GM12878 (cell line): ENCODE measurements at regions not wholly inside any gene's neighbourhood (a gene's known extent, or its start where the extent isn't known, plus 50 kb on each side); places are given as distances from the start of the nearest gene placed in this dataset.

Experiments
- ATAC-seq: fragments of 200-7000 bp; cut with Tn5 transposase; 3 replicates; pipeline ENCODE4 v1.9.1; 2020; ENCODE audit warnings: mild to moderate bottlenecking, moderate library complexity
- BruUV-seq: library from RNA; stranded (reverse); fragments of 400-500 nt; replicated peaks from 2 replicates; lab custom pipeline; 2021; lab: Mats Ljungman, UMichigan
- CTCF ChIA-PET: fragments of 300-600 bp; sonication (Branson Sonifier 250); formaldehyde crosslinking; extraction: SDS; loops from one replicate; lab custom pipeline; 2021; ENCODE audit warnings: inconsistent platforms; lab: Yijun Ruan, JAX
- POLR2A ChIA-PET: fragments of 350-600 bp; formaldehyde crosslinking; extraction: SDS; loops from one replicate; lab custom pipeline; 2021; ENCODE audit warnings: inconsistent platforms; lab: Charles Lee
- RAD21 ChIA-PET: fragments of 300-600 bp; sonication (Branson Sonifier 250); formaldehyde crosslinking; loops from one replicate; lab custom pipeline; 2023; ENCODE audit warnings: antibody characterized with exemption; ENCODE audit not compliant: unreplicated experiment; lab: Charles Lee
- SMC1A ChIA-PET: fragments of 300-600 bp; sonication (Branson Sonifier 250); formaldehyde crosslinking; loops from one replicate; lab custom pipeline; 2023; ENCODE audit not compliant: unreplicated experiment, uncharacterized antibody; lab: Charles Lee
- DNase-seq: peaks from one replicate; pipeline ENCODE4 v3.0.0-alpha.2; 2011; ENCODE audit warnings: low read depth, low spot score
- FAIRE-seq: peaks from 3 replicates; lab custom pipeline; 2011; peaks lifted over from hg19 to GRCh38; lab: Jason Lieb, UNC
- H2AFZ ChIP-seq: 2 replicates; pipeline ENCODE4 v1.6.0; 2011; ENCODE audit warnings: low read depth, low read length, control low read depth; ENCODE audit not compliant: control insufficient read depth
- H3K27ac ChIP-seq: 2 replicates; pipeline ENCODE4 v1.5.1; 2011; ENCODE audit warnings: control low read depth; ENCODE audit not compliant: control insufficient read depth, insufficient read depth
- H3K27me3 ChIP-seq, 2 experiments: replicated peaks in 1 of 2; 2 replicates each; pipeline versions ENCODE4 v1.6.0 to v1.6.1; 2011; ENCODE audit warnings: low read length in 1 of 2; ENCODE audit not compliant: control insufficient read depth in 2 of 2, insufficient read depth in 2 of 2
- H3K36me3 ChIP-seq, 2 experiments: 2 replicates each; pipeline ENCODE4 v1.5.1; 2011; ENCODE audit warnings: low read length in 1 of 2; ENCODE audit not compliant: control insufficient read depth in 2 of 2, insufficient read depth in 2 of 2
- H3K4me1 ChIP-seq: 2 replicates; pipeline ENCODE4 v1.6.1; 2011; ENCODE audit warnings: mild to moderate bottlenecking, low read length, moderate library complexity, mixed read lengths; ENCODE audit not compliant: control insufficient read depth, insufficient read depth
- H3K4me2 ChIP-seq: 2 replicates; pipeline ENCODE4 v1.6.0; 2011; ENCODE audit warnings: control low read depth; ENCODE audit not compliant: control insufficient read depth, insufficient read depth
- H3K4me3 ChIP-seq: fragments of 200-600 bp; sonication (generic); 2 replicates; pipeline ENCODE4 v1.5.1; 2016
- H3K79me2 ChIP-seq: 2 replicates; pipeline ENCODE4 v1.6.0; 2011; ENCODE audit warnings: low read length; ENCODE audit not compliant: control insufficient read depth, insufficient read depth
- H3K9ac ChIP-seq: 2 replicates; pipeline ENCODE4 v1.8.0; 2011; ENCODE audit warnings: low read length, control low read depth, mixed read lengths; ENCODE audit not compliant: control insufficient read depth, insufficient read depth
- H3K9me3 ChIP-seq: replicated peaks from 3 replicates; pipeline ENCODE4 v1.5.1; 2011; ENCODE audit warnings: mild to moderate bottlenecking, low read length; ENCODE audit not compliant: control insufficient read depth, insufficient read depth
- H4K20me1 ChIP-seq: 2 replicates; pipeline ENCODE4 v1.6.0; 2011; ENCODE audit not compliant: control insufficient read depth, insufficient read depth
- BMI1 ChIP-seq: fragments of 450-650 bp; IDR thresholded peaks from 2 replicates; pipeline ENCODE4 v1.6.1; 2016; ENCODE audit warnings: mild to moderate bottlenecking, moderate library complexity, borderline replicate concordance
- CEBPB ChIP-seq, 2 experiments: fragments of 150-350 bp in 1 of 2; IDR thresholded peaks; 2 replicates each; pipeline ENCODE4 v1.6.1; 2012 to 2014; ENCODE audit warnings: low read depth in 2 of 2, low read length in 2 of 2, borderline replicate concordance in 1 of 2, inconsistent platforms in 1 of 2
- CTCF ChIP-seq, 3 experiments: IDR thresholded peaks in 2 of 3; conservative IDR thresholded peaks in 1 of 3; 2 replicates each; pipeline ENCODE4 v1.5.1; 2011; ENCODE audit warnings: low read depth in 3 of 3, low read length in 3 of 3, mild to moderate bottlenecking in 3 of 3, control low read depth in 2 of 3, moderate library complexity in 2 of 3, inconsistent platforms in 1 of 3, mixed read lengths in 1 of 3; ENCODE audit not compliant: control insufficient read depth in 2 of 3, insufficient read depth in 1 of 3; ENCODE audit errors: extremely low read depth in 1 of 3
- ETV6 ChIP-seq, 2 experiments: fragments of 450-650 bp in 1 of 2; IDR thresholded peaks in 1 of 2; conservative IDR thresholded peaks in 1 of 2; 2 replicates each; pipeline ENCODE4 v1.6.1; 2014; ENCODE audit warnings: antibody characterized with exemption in 1 of 2, borderline replicate concordance in 1 of 2, low read depth in 1 of 2, mild to moderate bottlenecking in 1 of 2, moderate library complexity in 1 of 2
- HSF1 ChIP-seq: fragments of 150-350 bp; IDR thresholded peaks from 2 replicates; pipeline ENCODE4 v1.6.1; 2014; ENCODE audit warnings: mild to moderate bottlenecking, low read depth, low read length
- IRF4 ChIP-seq: IDR thresholded peaks from 2 replicates; pipeline ENCODE4 v1.6.1; 2011; ENCODE audit warnings: low read depth, low read length
- MYB ChIP-seq: fragments of 150-350 bp; IDR thresholded peaks from 2 replicates; pipeline ENCODE4 v1.6.1; 2014; ENCODE audit warnings: mild to moderate bottlenecking, low read depth, low read length, borderline replicate concordance
- NFIC ChIP-seq: IDR thresholded peaks from 2 replicates; pipeline ENCODE4 v1.6.1; 2012; ENCODE audit warnings: low read depth, mild to moderate bottlenecking, inconsistent platforms, low read length, moderate library complexity
- RBBP5 ChIP-seq: fragments of 200-600 bp; sonication (generic); conservative IDR thresholded peaks from 2 replicates; pipeline ENCODE4 v1.6.1; 2016
- REST ChIP-seq: IDR thresholded peaks from 2 replicates; pipeline ENCODE4 v1.6.1; 2012; ENCODE audit warnings: mild to moderate bottlenecking, low read depth, low read length
- SREBF1 ChIP-seq: IDR thresholded peaks from 2 replicates; pipeline ENCODE4 v1.6.1; 2012; ENCODE audit warnings: mild to moderate bottlenecking, low read length
- SUZ12 ChIP-seq: fragments of 200-600 bp; sonication (generic); IDR thresholded peaks from one replicate; pipeline ENCODE4 v1.6.1; 2018; ENCODE audit warnings: antibody characterized with exemption, mild to moderate bottlenecking; ENCODE audit not compliant: unreplicated experiment
- TCF7 ChIP-seq: IDR thresholded peaks from 2 replicates; pipeline ENCODE4 v1.6.1; 2014; ENCODE audit warnings: antibody characterized with exemption, borderline replicate concordance
- YY1 ChIP-seq: IDR thresholded peaks from 2 replicates; pipeline ENCODE4 v1.6.1; 2011; ENCODE audit warnings: low read depth, mild to moderate bottlenecking, low read length
- WGBS: methylation state at CpG from one replicate; pipeline ENCODE4 v1.1.6; 2016; ENCODE audit warnings: low lambda C conversion rate; ENCODE audit not compliant: insufficient replicate concordance, insufficient coverage; ENCODE audit errors: missing lambda C conversion rate; 5-methylcytosine and 5-hydroxymethylcytosine counted together
- in situ Hi-C: fragments of 300-500 bp; cut with MboI; formaldehyde crosslinking; loops from 9 replicates; pipeline ENCODE4 v1.14.3; 2018; ENCODE audit warnings: mixed read lengths
- intact Hi-C: fragments of 100-400 bp; cut with micrococcal nuclease; formaldehyde crosslinking; loops from one replicate; pipeline ENCODE4 v1.14.2; 2022; ENCODE audit not compliant: unreplicated experiment

- TF ChIP-seq YY1 (no peak), CTCF (IDR thresholded peaks at IDR 0.05 in 2 of 3, conservative IDR thresholded peaks at IDR 0.05 in 1 of 3; ENCODE audit: control insufficient read depth in 2 of 3, extremely low read depth in 1 of 3, insufficient read depth in 1 of 3, low read depth in 3 of 3, low read length in 3 of 3) (no peak), SUZ12 (no peak), TCF7 (no peak)
- TF ChIP-seq, all 136 proteins: peak for 0
Observed at GRCh38 chr6:170010665-170011203, 259.3 kb downstream of the ERMARD start (continued).

GRCh38 chr6:170008294-170008785, 256.9 kb downstream of the ERMARD start:
- Histone ChIP-seq H3K27ac (no peak overlapping the region), H2AFZ (no peak overlapping the region), H3K4me2 (no peak overlapping the region), H3K79me2 (no peaks in the 10 kb centered on the region), H3K36me3 (no peaks in the 10 kb centered on the region), H3K27me3 (no peaks in the 10 kb centered on the region), H3K9ac (no peak overlapping the region), H4K20me1 (no peaks in the 10 kb centered on the region), H3K4me3 (no peak overlapping the region), H3K9me3 (peaks cover 4% of the 10 kb centered on the region; the same call in 2 of the 3 replicates), H3K4me1 (no peaks in the 10 kb centered on the region)
- intact Hi-C loops = no loop called here
- FAIRE-seq (no peak), DNase-seq (no peak), ATAC-seq (no peak)
- in situ Hi-C loops = no loop called here
- RAD21 ChIA-PET = no interaction called here
- SMC1A ChIA-PET = no interaction called here
- no TSS peak for BruUV-seq
- POLR2A ChIA-PET = no interaction called here
- CTCF ChIA-PET = no interaction called here
- 18% methylated on average over 16 of the region's 16 CpGs for WGBS
- TF ChIP-seq RBBP5 = no peak
- TF ChIP-seq CEBPB (IDR thresholded peaks at IDR 0.05; ENCODE audit: borderline replicate concordance in 1 of 2, low read depth in 2 of 2, low read length in 2 of 2) = no peak
- no peak for TF ChIP-seq SREBF1
- TF ChIP-seq MYB = no peak
- TF ChIP-seq IRF4 = no peak
- TF ChIP-seq HSF1 = no peak
- TF ChIP-seq NFIC = no peak
- TF ChIP-seq BMI1 = no peak
- TF ChIP-seq ETV6 (conservative IDR thresholded peaks at IDR 0.05 in 1 of 2, IDR thresholded peaks at IDR 0.05 in 1 of 2; ENCODE audit: borderline replicate concordance in 1 of 2, low read depth in 1 of 2) = no peak
- no peak for TF ChIP-seq REST
